Bronchial epithelial cell (primary cell): ENCODE measurements at regions not wholly inside any gene's neighbourhood (a gene's known extent, or its start where the extent isn't known, plus 50 kb on each side); places are given as distances from the start of the nearest gene placed in this dataset.
"Not testable (repeated sequence)": the region's sequence is repeated elsewhere in the genome, so short reads cannot be mapped to it uniquely, and the experiment has no call there.

ENCODE experiments used
- DNase-seq: peaks from one replicate; pipeline ENCODE4 v3.0.0-alpha.2; 2010; ENCODE audit warnings: low read depth
- FAIRE-seq: peaks from 2 replicates; lab custom pipeline; 2011; peaks lifted over from hg19 to GRCh38; lab: Jason Lieb, UNC
- H3K27me3 ChIP-seq: 2 replicates; pipeline ENCODE4 v1.5.1; 2011; ENCODE audit warnings: low read length; ENCODE audit not compliant: control insufficient read depth, insufficient read depth
- H3K36me3 ChIP-seq: 2 replicates; pipeline ENCODE4 v1.5.1; 2011; ENCODE audit warnings: low read length; ENCODE audit not compliant: control insufficient read depth, insufficient read depth
- H3K4me3 ChIP-seq: 2 replicates; pipeline ENCODE4 v1.5.1; 2011; ENCODE audit warnings: mild to moderate bottlenecking, low read depth, low read length, control low read depth
- CTCF ChIP-seq: IDR thresholded peaks from 2 replicates; pipeline ENCODE4 v1.5.1; 2011; ENCODE audit warnings: mild to moderate bottlenecking, moderate library complexity, low read length, control low read depth, inconsistent platforms; ENCODE audit not compliant: insufficient read depth, severe bottlenecking

GRCh38 chr4:54395013-54395527 lies 166.0 kb downstream of the PDGFRA start:
- Histone ChIP-seq H3K27me3 (no peaks in the 10 kb centered on the region), H3K36me3 (no peaks in the 10 kb centered on the region), H3K4me3 (no peak overlapping the region)
- DNase-seq (no peak), FAIRE-seq (no peak)
- no peak for TF ChIP-seq CTCF

- no peaks in the 10 kb centered on the region for H3K27me3 ChIP-seq
- FAIRE-seq: no peak
Observed at GRCh38 chr4:54400188-54400587, 171.1 kb downstream of the PDGFRA start.

GRCh38 chr4:54400802-54401201 lies 171.7 kb downstream of the PDGFRA start:
- TF ChIP-seq CTCF: no peak
- FAIRE-seq (no peak), DNase-seq (peak; percentile 47)

More at GRCh38 chr4:54400188-54400587, 171.1 kb downstream of the PDGFRA start:
- no peak for TF ChIP-seq CTCF
- no peak overlapping the region for H3K4me3 ChIP-seq
- DNase-seq: no peak
- H3K36me3 ChIP-seq: no peaks in the 10 kb centered on the region

GRCh38 chr4:54402880-54403480 lies 173.9 kb downstream of the PDGFRA start:
- H3K36me3 ChIP-seq: no peaks in the 10 kb centered on the region
- H3K4me3 ChIP-seq: no peak overlapping the region
- no peak for FAIRE-seq
- no peak for DNase-seq
- TF ChIP-seq CTCF: no peak
- no peaks in the 10 kb centered on the region for H3K27me3 ChIP-seq

More at GRCh38 chr4:54400802-54401201, 171.7 kb downstream of the PDGFRA start:
- Histone ChIP-seq H3K36me3 (no peaks in the 10 kb centered on the region), H3K4me3 (no peak overlapping the region), H3K27me3 (no peaks in the 10 kb centered on the region)

GRCh38 chr4:54403700-54404453 lies 174.8 kb downstream of the PDGFRA start:
- FAIRE-seq (no peak), DNase-seq (no peak)
- TF ChIP-seq CTCF: no peak
- Histone ChIP-seq H3K4me3 (no peak overlapping the region), H3K27me3 (no peaks in the 10 kb centered on the region), H3K36me3 (no peaks in the 10 kb centered on the region)

GRCh38 chr4:54409270-54409817 lies 180.3 kb downstream of the PDGFRA start:
- H3K4me3 ChIP-seq, H3K36me3 ChIP-seq, FAIRE-seq, H3K27me3 ChIP-seq: not testable (repeated sequence)
- DNase-seq: peak; percentile 10
